Coronary artery (tissue), 2 donors: ENCODE measurements at regions not wholly inside any gene's neighbourhood (a gene's known extent, or its start where the extent isn't known, plus 50 kb on each side); places are given as distances from the start of the nearest gene placed in this dataset.
A peak's percentile ranks its signal among the peaks of the same experiment; 100 is the strongest.
"Not testable (repeated sequence)": the region's sequence is repeated elsewhere in the genome, so short reads cannot be mapped to it uniquely, and the experiment has no call there.

Source experiments
- DNase-seq: peaks from one replicate; pipeline ENCODE4 v3.0.0-alpha.2; 2017; ENCODE audit warnings: low spot score
- H3K27ac ChIP-seq, 2 donors: fragments of 200-600 bp; sonication (generic); one replicate each; pipeline ENCODE4 v1.5.1; 2016 to 2019
- H3K4me3 ChIP-seq: fragments of 200-600 bp; sonication (generic); 2 replicates; pipeline ENCODE4 v1.5.1; 2016; ENCODE audit warnings: mild to moderate bottlenecking, moderate library complexity
- CTCF ChIP-seq: fragments of 200-600 bp; sonication (generic); IDR thresholded peaks from one replicate; pipeline ENCODE4 v1.5.1; 2019; ENCODE audit warnings: antibody characterized with exemption

GRCh38 chr12:31895449-31896150 lies 63.6 kb upstream of the RESF1 start:
- H3K27ac ChIP-seq, result no peak overlapping the region

GRCh38 chr12:31890295-31891285 lies 68.6 kb upstream of the RESF1 start:
- no peak overlapping the region for H3K27ac ChIP-seq
- no peak for DNase-seq
- H3K4me3 ChIP-seq, result no peak overlapping the region
- no peak for TF ChIP-seq CTCF

More at GRCh38 chr12:31895449-31896150, 63.6 kb upstream of the RESF1 start:
- no peak for TF ChIP-seq CTCF
- no peak for DNase-seq
- no peak overlapping the region for H3K4me3 ChIP-seq

- H3K27ac ChIP-seq, result peak overlapping the region in 1 of 2 donors; percentile 29
- no peak overlapping the region for H3K4me3 ChIP-seq
- no peak for TF ChIP-seq CTCF
- no peak for DNase-seq
Measured at GRCh38 chr12:31887109-31887811, 72.0 kb upstream of the RESF1 start.

GRCh38 chr12:31882682-31883081 lies 76.5 kb upstream of the RESF1 start:
- not testable (repeated sequence) for H3K27ac ChIP-seq, H3K4me3 ChIP-seq, DNase-seq

- Histone ChIP-seq H3K27ac (no peak overlapping the region), H3K4me3 (no peak overlapping the region)
- TF ChIP-seq CTCF, result no peak
- no peak for DNase-seq
Measured at GRCh38 chr12:31880340-31880739, 78.9 kb upstream of the RESF1 start.

- H3K27ac ChIP-seq, result no peak overlapping the region
- H3K4me3 ChIP-seq, result no peak overlapping the region
- DNase-seq, result no peak
- no peak for TF ChIP-seq CTCF
Measured at GRCh38 chr12:31877884-31878283, 81.3 kb upstream of the RESF1 start.
